HL-60 (cell line): ENCODE measurements at regions not wholly inside any gene's neighbourhood (a gene's known extent, or its start where the extent isn't known, plus 50 kb on each side); places are given as distances from the start of the nearest gene placed in this dataset.

ENCODE experiments used
- DNase-seq, 2 experiments: peaks; one replicate each; pipeline ENCODE4 v3.0.0-alpha.2; 2010 to 2020; ENCODE audit warnings: low read depth in 1 of 2, low spot score in 1 of 2
- H3K27ac ChIP-seq: fragments of 250-450 bp; sonication (Bioruptor Pico); replicated peaks from 2 replicates; pipeline ENCODE4 v1.5.1; 2020; ENCODE audit warnings: mild to moderate bottlenecking, moderate library complexity
- H3K27me3 ChIP-seq: fragments of 250-450 bp; sonication (Bioruptor Pico); 2 replicates; pipeline ENCODE4 v1.5.1; 2021; ENCODE audit warnings: mild to moderate bottlenecking, moderate library complexity; ENCODE audit not compliant: insufficient read depth, poor library complexity, severe bottlenecking
- H3K4me3 ChIP-seq: replicated peaks from 2 replicates; pipeline ENCODE4 v1.5.1; 2011; ENCODE audit warnings: mild to moderate bottlenecking, control low read depth, low read length; ENCODE audit not compliant: insufficient read depth
- CTCF ChIP-seq: IDR thresholded peaks from one replicate; pipeline ENCODE4 v1.5.1; 2011; ENCODE audit warnings: low read length, control low read depth, inconsistent platforms; ENCODE audit not compliant: insufficient read depth
- GABPA ChIP-seq: IDR thresholded peaks from 2 replicates; pipeline ENCODE4 v1.6.1; 2012; ENCODE audit warnings: low read depth
- POLR2AphosphoS5 ChIP-seq: IDR thresholded peaks from 2 replicates; pipeline ENCODE4 v1.6.1; 2012; ENCODE audit warnings: low read depth
- SPI1 ChIP-seq: IDR thresholded peaks from 2 replicates; pipeline ENCODE4 v1.6.1; 2012; ENCODE audit warnings: low read depth, mild to moderate bottlenecking, borderline replicate concordance
- TF ChIP-seq, protein P1 (sequence below): IDR thresholded peaks from 2 replicates; pipeline ENCODE4 v1.6.1; 2012; ENCODE audit warnings: low read depth; ENCODE audit not compliant: insufficient replicate concordance

DNA sequence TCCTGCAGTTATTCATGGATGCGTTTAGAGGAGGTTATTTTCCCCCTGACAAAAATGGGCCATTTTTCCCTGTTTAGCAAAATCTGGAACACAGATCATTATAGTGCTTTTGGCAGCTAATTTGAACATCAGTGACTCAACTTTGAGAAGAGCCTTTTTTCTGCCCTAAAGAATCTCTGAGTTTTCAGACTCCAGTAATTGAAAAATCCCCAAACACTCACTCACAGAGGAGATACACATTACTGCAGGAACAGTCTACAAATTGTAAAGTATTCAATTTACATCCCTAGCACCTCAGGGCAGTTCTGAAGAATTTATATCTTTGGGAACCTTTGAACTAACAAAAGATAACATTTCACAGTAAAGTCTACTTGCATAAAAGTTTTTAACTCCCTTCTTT lies 966.6 kb upstream of the SLC35B3 start:
- DNase-seq: no peak
- H3K27ac ChIP-seq: no peak overlapping the region
- no peak overlapping the region for H3K4me3 ChIP-seq
- peaks cover 6% of the 10 kb centered on the region for H3K27me3 ChIP-seq
- TF ChIP-seq SPI1 (no peak), CTCF (no peak), GABPA (no peak), POLR2AphosphoS5 (no peak)
- TF ChIP-seq, protein P1, sequence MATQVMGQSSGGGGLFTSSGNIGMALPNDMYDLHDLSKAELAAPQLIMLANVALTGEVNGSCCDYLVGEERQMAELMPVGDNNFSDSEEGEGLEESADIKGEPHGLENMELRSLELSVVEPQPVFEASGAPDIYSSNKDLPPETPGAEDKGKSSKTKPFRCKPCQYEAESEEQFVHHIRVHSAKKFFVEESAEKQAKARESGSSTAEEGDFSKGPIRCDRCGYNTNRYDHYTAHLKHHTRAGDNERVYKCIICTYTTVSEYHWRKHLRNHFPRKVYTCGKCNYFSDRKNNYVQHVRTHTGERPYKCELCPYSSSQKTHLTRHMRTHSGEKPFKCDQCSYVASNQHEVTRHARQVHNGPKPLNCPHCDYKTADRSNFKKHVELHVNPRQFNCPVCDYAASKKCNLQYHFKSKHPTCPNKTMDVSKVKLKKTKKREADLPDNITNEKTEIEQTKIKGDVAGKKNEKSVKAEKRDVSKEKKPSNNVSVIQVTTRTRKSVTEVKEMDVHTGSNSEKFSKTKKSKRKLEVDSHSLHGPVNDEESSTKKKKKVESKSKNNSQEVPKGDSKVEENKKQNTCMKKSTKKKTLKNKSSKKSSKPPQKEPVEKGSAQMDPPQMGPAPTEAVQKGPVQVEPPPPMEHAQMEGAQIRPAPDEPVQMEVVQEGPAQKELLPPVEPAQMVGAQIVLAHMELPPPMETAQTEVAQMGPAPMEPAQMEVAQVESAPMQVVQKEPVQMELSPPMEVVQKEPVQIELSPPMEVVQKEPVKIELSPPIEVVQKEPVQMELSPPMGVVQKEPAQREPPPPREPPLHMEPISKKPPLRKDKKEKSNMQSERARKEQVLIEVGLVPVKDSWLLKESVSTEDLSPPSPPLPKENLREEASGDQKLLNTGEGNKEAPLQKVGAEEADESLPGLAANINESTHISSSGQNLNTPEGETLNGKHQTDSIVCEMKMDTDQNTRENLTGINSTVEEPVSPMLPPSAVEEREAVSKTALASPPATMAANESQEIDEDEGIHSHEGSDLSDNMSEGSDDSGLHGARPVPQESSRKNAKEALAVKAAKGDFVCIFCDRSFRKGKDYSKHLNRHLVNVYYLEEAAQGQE: no peak

DNA sequence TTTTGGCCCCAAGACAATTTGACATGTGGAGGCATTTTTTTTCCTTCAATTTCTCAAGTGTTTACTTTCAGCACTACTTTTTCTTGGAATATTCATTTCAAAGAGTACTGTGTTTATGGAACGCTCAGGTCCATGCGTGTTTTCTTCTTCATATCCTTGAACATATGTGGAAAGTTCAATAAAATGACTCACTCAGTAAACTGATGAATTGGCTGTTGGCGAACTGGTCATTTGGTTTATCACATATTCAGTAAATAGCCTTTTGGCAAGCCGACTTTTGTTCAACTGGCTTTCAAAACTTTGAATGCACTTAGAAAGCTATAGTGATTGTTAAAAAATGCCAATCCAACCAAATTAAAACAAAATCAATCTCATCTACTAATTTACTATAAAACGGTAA lies 964.6 kb upstream of the SLC35B3 start:
- no peak overlapping the region for H3K4me3 ChIP-seq
- DNase-seq: no peak
- TF ChIP-seq, protein P1: no peak
- no peak for TF ChIP-seq GABPA
- TF ChIP-seq CTCF: no peak
- no peak for TF ChIP-seq POLR2AphosphoS5
- TF ChIP-seq SPI1: no peak
- H3K27ac ChIP-seq: no peak overlapping the region
- peaks cover 6% of the 10 kb centered on the region for H3K27me3 ChIP-seq

DNA sequence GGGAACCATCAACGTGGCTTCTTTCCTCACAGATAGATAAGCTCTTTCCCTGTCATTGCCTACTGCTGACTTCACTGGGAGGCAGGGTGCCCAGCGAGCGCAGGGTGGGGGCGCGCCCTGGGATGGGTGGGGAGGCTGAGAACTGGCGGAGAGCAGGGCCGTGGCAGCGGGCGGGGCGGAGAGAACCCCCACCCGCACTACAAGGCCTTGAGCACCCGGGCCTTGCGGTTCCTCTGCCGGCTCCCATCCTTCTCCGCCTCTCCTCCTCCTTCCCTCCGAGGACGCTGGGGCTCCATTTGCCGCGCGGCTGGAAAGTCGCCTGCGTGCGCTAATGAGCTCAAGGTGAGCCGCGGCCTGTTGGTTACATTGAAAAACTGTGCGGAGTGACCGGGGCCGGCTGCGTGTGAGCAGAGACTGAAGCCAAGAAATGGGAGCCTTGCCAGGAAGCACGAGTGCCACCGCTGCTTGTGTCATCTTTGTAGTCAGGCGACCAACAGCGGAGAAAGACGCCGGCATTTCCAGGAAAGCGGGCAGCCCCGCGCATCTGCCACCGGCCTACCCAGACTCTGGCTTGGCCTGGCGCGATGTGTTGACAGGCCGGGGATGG lies 963.5 kb upstream of the SLC35B3 start:
- TF ChIP-seq SPI1 (no peak), POLR2AphosphoS5 (no peak), CTCF (no peak), GABPA (no peak)
- TF ChIP-seq, protein P1: no peak
- no peak overlapping the region for H3K27ac ChIP-seq
- no peak overlapping the region for H3K4me3 ChIP-seq
- peaks cover 6% of the 10 kb centered on the region for H3K27me3 ChIP-seq
- no peak for DNase-seq
